MG63 (cell line): ENCODE measurements at regions not wholly inside any gene's neighbourhood (a gene's known extent, or its start where the extent isn't known, plus 50 kb on each side); places are given as distances from the start of the nearest gene placed in this dataset.
"Not testable (repeated sequence)": the region's sequence is repeated elsewhere in the genome, so short reads cannot be mapped to it uniquely, and the experiment has no call there.

Experiments used
- DNase-seq: peaks from one replicate; pipeline ENCODE4 v3.0.0-alpha.2; 2020
- H3K27me3 ChIP-seq: fragments of 250-450 bp; sonication (Bioruptor Pico); 2 replicates; pipeline ENCODE4 v1.5.1; 2020; ENCODE audit warnings: mild to moderate bottlenecking, moderate library complexity
- H3K36me3 ChIP-seq: fragments of 250-450 bp; sonication (Bioruptor Pico); 2 replicates; pipeline ENCODE4 v1.5.1; 2020; ENCODE audit warnings: mild to moderate bottlenecking, moderate library complexity
- H3K4me3 ChIP-seq: fragments of 250-450 bp; sonication (Bioruptor Pico); 2 replicates; pipeline ENCODE4 v1.5.1; 2020; ENCODE audit warnings: mild to moderate bottlenecking, moderate library complexity
- H3K9me3 ChIP-seq: fragments of 250-450 bp; sonication (Bioruptor Pico); 2 replicates; pipeline ENCODE4 v1.5.1; 2020; ENCODE audit warnings: mild to moderate bottlenecking, moderate library complexity

DNA sequence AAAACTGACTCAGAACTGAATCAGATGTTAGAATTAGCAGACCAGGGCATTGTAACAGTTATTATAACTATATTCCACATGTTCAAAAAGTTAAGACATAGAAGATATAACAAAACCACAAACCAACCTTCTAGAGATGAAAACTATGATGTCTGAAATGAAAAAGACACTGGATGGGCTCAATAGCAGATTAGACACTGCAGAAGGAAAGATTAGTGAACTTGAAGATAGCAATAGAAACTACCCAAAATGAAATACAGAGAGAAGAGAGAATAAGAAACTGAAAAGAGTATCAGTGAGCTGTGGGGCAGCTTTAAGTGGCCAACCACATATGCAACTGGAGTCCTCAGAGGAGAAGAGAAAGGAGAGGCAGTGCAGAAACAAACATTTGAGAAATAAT is 132.0 kb upstream of the ATP2B2 start:
- Histone ChIP-seq H3K9me3 (peaks cover 3% of the 10 kb centered on the region; the same call in 1 of the 2 replicates), H3K4me3 (no peak overlapping the region), H3K27me3 (no peaks in the 10 kb centered on the region), H3K36me3 (no peaks in the 10 kb centered on the region)
- no peak for DNase-seq

DNA sequence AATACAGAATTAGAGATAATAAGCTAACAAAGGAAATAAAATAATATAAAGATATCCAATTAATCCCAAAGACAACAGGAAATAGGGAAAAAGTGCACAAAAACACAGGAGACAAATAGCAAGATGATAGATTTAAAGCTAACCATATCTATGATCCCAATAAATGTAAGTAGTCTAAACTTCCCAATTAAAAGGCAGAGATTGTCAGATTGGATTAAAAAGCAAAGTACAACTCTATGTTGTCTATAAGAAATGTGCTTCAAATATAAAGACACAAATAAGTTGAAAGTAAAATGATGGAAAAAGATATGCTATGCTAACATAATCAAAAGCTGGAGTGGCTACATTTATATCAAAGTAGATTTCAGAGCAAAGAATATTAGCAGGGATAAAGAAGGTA is 133.1 kb upstream of the ATP2B2 start:
- no peak for DNase-seq
- Histone ChIP-seq H3K36me3 (no peaks in the 10 kb centered on the region), H3K9me3 (peaks cover 3% of the 10 kb centered on the region; the same call in 1 of the 2 replicates), H3K27me3 (no peaks in the 10 kb centered on the region), H3K4me3 (no peak overlapping the region)

DNA sequence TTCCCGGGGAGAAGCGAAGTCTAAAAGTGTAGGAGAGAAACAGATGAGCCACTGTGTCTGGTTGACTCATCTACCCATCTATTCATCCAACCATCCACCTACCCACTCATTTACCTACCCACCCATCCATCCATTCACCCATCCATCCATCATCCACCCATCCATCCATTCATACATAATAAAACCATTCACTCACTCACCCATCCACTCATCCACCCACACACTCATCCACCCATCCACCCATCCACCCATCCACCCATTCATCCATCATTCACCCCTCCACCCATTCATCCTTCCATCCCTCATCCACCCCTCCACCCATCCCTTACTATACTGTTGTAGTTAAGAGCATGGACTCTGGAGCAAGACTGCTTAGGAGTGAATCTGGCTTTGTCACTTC is 136.4 kb upstream of the ATP2B2 start:
- no peak overlapping the region for H3K4me3 ChIP-seq
- no peaks in the 10 kb centered on the region for H3K36me3 ChIP-seq
- peaks cover 3% of the 10 kb centered on the region; the same call in 1 of the 2 replicates for H3K9me3 ChIP-seq
- no peaks in the 10 kb centered on the region for H3K27me3 ChIP-seq
- no peak for DNase-seq

DNA sequence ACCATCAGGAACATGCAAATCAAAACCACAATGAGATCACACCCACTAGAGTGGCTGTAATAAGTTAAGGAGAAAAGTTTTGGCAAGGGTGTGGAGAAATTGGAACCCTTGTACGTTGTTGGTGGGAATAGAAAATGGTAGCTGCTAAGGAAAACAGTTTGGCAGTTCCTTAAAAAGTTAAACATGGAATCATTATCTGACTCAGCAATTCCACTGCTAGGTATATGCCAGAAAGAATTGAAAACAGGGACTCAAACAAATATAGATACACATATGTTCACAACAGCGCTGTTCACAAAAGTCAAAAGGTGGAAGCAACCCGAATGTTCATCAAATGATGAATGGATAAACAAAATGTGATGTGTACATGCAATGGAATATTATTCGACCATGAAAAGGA is 138.8 kb upstream of the ATP2B2 start:
- H3K4me3 ChIP-seq = no peak overlapping the region
- H3K9me3 ChIP-seq = no peaks in the 10 kb centered on the region
- no peaks in the 10 kb centered on the region for H3K36me3 ChIP-seq
- H3K27me3 ChIP-seq = no peaks in the 10 kb centered on the region
- no peak for DNase-seq

DNA sequence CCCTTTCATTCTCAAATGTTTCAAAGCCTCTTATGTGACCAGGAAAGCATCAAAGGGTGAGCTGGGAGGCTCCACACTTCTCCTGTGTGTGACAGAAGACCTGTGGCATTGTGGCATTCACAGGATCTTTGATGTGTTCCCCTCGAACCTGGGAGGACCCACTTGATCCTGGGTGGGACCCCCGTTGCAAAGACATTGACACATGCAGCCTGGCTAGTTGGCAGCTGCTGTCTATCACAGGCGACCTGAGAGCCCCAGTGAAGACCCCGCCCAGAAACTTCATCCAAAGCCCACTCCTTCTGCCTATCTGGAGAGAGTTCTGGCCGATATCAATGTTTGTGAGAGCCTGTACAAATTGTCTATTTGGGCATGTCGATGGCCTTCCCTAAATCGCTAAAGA is 140.4 kb upstream of the ATP2B2 start:
- Histone ChIP-seq H3K27me3 (no peaks in the 10 kb centered on the region), H3K4me3 (no peak overlapping the region), H3K36me3 (no peaks in the 10 kb centered on the region), H3K9me3 (no peaks in the 10 kb centered on the region)
- no peak for DNase-seq

DNA sequence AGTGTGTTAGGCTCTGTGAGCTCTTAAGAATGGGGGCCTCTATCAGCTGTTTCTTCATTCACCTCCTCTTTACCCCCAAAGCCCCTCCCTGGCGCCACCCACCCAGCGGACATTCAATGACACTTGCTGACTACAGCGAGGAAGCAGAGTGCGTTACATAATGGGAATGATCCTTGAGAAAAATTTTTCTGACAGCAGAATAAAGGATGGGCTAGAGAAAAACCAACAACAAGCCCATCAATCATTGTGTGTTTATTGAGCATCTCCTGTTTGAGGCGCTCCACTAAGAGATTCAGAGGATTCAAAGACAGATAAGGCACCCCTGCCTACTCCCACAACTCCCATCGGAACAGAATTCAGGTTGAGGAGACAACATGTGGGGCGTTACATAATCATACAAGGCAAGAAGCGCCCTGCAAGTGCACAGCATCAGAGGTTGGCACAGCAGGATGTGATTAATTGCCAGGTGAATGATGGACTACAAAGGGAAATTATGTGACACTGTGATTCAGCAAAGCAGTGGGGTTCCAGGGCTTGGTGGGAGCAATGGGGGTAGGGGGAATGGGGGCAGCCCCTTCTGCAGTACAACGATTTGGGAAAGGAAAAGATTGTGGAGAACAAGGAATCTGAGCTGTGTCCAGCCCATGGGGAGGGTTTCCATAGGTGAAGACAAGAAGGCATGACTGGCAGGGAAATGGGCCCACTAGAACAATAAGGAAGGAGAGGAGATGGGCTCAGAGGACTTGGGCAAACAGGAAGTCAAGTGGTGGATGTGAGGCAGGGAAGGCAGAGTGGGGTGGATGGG is 141.3 kb upstream of the ATP2B2 start:
- Histone ChIP-seq H3K9me3 (no peaks in the 10 kb centered on the region), H3K36me3 (no peaks in the 10 kb centered on the region), H3K27me3 (no peaks in the 10 kb centered on the region), H3K4me3 (no peak overlapping the region)
- no peak for DNase-seq

DNA sequence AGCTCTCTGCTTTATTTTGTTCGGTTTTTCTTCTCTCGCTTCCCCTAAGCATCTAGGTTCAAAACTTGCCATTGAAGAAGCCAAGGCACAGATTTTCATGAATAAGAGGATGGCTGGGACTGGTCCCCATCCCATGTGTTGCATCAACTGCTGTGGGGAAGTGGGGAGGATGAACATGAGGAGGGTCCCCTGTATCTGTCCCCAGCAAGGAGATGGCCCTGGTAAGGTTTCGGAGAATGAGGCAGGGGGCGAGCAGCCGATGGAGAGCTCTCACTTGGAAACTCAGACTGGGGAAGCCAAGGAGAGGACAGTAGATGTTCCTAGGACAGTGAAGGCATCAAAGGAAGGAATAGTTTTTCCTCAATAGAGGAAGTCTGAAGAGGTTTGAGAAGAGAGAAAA is 142.0 kb upstream of the ATP2B2 start:
- Histone ChIP-seq H3K36me3 (no peaks in the 10 kb centered on the region), H3K4me3 (no peak overlapping the region), H3K27me3 (no peaks in the 10 kb centered on the region), H3K9me3 (no peaks in the 10 kb centered on the region)
- DNase-seq = no peak

DNA sequence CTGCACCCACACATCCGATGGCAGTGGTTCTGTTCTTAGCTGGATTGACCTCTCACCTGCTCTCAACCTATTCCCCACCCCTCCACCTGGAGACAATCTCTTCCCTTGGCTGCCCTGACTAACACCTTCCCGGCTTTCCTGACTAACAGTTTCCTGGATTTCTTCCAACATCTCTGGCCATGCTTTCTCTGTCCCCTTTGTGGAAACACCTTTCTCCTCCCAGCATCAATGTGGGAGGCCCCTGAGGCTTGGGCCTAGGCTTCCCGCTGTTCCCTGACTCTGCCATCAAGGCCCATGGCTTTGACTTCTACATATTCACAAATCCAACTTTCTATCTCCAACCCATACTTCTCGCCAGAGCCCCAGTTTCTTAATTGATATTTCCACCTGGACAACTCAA is 142.8 kb upstream of the ATP2B2 start:
- Histone ChIP-seq H3K27me3 (no peaks in the 10 kb centered on the region), H3K36me3 (no peaks in the 10 kb centered on the region), H3K9me3 (no peaks in the 10 kb centered on the region), H3K4me3 (no peak overlapping the region)
- no peak for DNase-seq

DNA sequence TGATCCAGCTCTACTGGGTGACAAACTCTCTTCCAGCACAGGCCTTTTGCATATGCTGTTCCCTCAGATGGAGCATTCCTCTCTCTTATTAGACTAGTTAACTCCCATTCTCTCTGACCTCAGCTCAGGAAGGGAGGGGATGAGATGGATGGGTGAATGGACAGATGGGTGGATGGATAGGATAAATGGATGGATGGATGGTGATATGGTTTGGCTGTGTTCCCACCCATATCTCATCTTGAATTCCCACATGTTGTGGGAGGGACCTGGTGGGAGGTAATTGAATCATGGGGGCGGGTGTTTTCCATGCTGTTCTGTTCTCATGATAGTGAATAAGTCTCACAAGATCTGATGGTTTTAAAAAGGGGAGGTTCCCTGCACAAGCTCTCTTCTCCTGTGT is 144.1 kb upstream of the ATP2B2 start:
- H3K27me3 ChIP-seq, DNase-seq, H3K4me3 ChIP-seq, H3K36me3 ChIP-seq, H3K9me3 ChIP-seq: not testable (repeated sequence)

DNA sequence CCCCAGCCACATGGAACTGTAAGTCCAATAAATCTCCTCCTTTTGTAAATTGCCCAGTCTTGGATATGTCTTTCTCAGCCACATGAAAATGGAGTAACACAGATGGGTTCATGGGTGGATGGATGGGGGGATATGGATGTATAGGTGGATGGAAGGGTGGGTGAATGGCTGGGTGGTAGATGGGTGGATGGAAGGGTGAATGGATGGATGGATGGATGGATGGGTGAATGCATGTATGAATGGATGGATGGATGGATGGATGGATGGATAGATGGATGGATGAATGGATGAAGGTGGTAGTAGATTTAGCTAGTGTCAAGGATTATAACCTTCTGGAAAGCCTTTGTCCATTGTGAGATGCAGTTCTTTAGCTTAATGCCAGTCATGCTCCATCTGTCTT is 146.1 kb upstream of the ATP2B2 start:
- Histone ChIP-seq H3K27me3 (no peaks in the 10 kb centered on the region), H3K9me3 (no peaks in the 10 kb centered on the region), H3K36me3 (no peaks in the 10 kb centered on the region), H3K4me3 (no peak overlapping the region)
- no peak for DNase-seq

DNA sequence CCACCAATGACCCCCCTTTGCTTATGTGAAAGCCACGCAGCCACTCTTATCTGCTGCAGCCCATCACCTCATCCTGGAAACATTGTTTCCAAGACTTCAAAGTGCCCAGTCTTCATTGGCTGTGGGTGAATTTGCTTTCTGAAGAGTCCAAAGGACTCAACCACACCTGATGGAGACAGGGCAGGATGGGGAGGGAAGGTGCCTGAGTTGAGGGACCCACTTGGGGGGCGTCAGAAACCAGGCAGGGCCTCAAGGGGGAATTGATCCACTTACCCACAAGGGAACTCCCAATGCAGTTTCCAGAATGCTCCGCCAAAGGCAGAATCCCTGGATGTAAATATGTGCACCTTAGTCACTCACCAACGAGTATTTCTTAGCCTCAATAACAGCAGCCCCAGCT is 147.9 kb upstream of the ATP2B2 start:
- Histone ChIP-seq H3K4me3 (no peak overlapping the region), H3K27me3 (no peaks in the 10 kb centered on the region), H3K36me3 (no peaks in the 10 kb centered on the region), H3K9me3 (no peaks in the 10 kb centered on the region)
- no peak for DNase-seq

DNA sequence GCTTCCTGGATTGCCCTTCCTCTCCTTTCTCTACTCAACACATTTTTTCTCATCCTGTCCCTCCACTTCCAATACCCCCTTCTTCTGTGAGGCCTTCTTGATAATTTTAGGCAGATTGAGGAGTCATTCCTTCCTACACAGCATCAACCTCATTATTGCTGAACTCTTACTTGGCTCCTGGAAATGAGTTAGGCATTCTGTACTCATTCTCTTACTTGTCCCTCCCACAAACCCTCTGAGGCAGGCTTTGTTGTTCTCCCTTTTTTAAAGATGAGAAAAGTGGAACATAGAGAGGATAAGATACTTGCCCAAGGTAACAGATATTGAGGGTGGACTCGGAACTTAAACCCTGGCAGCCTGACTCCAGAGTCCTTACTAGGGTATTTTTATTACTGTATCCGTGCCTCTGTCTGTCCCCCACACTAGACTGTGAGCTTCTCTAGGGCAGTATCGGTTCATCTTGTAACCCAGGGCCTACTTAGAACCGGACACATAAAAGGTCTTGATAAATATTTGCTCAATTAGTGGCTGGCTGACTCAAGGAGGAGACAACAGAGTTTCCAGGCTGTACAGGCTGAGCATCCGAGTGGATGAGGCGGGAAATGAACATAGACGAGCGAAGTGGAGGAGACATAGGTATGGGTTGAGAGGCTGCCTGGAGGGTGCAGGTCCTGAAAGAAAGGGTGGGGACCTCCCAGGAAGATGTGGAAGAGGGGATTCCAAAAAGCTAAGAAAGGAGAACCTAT is 148.7 kb upstream of the ATP2B2 start:
- no peaks in the 10 kb centered on the region for H3K36me3 ChIP-seq
- DNase-seq = no peak
- H3K27me3 ChIP-seq = no peaks in the 10 kb centered on the region
- H3K4me3 ChIP-seq = no peak overlapping the region
- no peaks in the 10 kb centered on the region for H3K9me3 ChIP-seq

DNA sequence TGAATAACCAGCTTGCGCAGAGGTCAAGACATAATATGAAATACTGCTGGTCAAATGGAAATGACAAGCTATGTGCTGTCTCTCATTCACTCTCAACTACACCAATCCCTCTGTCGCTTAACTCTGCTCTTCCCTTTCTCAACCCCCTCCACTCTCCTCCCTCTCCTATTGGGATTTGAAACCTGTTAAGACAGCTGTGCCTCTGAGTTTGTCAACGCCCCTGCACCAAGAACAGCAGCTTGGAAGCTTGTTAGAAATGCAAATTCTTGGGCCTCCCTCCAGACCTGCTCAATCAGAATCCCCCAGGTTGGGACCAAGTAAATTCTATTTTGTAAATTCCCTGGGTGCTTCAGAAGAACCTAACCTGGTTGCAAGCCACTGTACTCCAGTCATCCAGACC is 149.7 kb upstream of the ATP2B2 start:
- H3K27me3 ChIP-seq = no peaks in the 10 kb centered on the region
- DNase-seq = no peak
- H3K36me3 ChIP-seq = no peaks in the 10 kb centered on the region
- H3K9me3 ChIP-seq = no peaks in the 10 kb centered on the region
- no peak overlapping the region for H3K4me3 ChIP-seq

DNA sequence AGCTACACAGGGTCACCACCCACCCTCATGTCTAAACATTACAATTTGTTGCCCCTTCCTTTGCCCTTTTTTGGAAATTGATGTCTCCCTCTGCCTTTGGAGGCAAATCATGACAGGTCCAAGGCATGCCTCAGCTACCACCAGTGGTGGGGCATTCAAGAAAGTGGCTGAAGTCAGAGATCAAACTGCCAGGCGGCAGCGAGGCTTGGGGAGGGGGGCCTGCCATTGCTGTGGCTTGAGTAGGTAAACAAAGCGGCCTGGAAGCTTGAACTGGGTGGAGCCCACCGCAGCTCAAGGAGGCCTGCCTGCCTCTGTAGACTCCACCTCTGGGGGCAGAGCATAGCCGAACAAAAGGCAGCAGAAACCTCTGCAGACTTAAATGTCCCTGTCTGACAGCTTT is 152.0 kb upstream of the ATP2B2 start:
- DNase-seq, H3K4me3 ChIP-seq, H3K27me3 ChIP-seq: not testable (repeated sequence)

DNA sequence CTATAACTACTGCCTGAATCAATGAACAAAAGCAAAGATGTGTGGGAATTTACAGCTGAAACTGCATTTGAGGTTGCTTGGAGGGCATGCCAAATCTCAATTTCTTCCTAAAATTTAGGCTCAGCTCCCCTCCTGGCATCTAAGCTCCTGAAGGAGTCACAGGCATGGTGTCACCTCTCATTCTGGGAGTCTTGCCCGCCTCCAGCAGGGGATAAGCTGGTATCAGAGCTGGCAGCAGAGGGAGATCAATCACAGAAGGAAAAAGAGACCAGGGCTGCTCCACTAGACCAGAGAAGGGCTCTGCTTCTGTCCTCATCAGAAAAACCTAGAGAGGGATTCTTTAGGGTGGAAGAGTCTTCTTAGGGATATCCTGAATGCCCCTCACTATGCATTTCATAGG is 150.4 kb upstream of the SLC6A11 start:
- DNase-seq = no peak
- Histone ChIP-seq H3K4me3 (no peak overlapping the region), H3K27me3 (no peaks in the 10 kb centered on the region), H3K9me3 (no peaks in the 10 kb centered on the region), H3K36me3 (no peaks in the 10 kb centered on the region)

More for the DNA sequence above, 152.0 kb upstream of the ATP2B2 start:
- not testable (repeated sequence) for H3K9me3 ChIP-seq, H3K36me3 ChIP-seq

DNA sequence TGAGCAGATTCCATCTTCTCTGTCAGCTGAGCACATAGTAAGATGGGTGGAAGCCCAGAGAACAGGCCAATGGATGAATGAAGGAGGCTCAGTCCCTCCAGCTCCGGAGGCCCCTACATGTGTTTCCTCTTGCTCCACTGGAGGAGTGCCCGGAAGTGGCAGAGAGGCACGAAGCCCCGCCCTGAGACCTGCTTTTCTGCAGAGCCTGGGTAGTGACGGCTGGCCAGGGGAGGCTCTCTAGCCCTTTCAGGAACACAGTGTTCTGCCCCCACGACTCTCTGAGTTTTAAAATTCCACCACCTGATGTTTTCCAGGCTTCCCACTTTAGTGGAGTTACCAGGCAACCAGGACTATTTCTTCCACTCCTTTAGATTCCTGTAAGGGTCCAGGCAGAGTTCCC is 149.4 kb upstream of the SLC6A11 start:
- no peak for DNase-seq
- H3K9me3 ChIP-seq = no peaks in the 10 kb centered on the region
- no peaks in the 10 kb centered on the region for H3K27me3 ChIP-seq
- H3K4me3 ChIP-seq = no peak overlapping the region
- H3K36me3 ChIP-seq = no peaks in the 10 kb centered on the region

DNA sequence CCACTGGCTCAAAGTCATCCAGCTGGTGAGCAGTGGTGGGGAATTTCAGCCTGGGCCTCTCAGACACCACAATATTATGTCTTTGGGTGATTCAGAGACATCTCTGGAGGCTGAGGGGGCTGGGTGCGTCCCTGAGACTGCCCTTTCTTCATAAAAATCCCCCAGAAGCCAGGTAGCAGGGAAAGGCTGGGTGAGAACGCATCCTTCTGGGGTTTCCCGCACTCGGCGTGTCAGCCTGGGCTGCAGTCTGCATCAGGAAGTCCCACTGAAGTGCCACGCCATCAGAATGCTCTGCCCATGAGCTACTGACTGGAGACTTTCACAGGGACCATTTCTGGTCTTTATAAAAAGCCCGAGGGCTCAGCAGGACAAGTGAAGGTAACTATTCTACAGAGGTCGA is 148.8 kb upstream of the SLC6A11 start:
- no peaks in the 10 kb centered on the region for H3K9me3 ChIP-seq
- H3K4me3 ChIP-seq = no peak overlapping the region
- DNase-seq = no peak
- H3K27me3 ChIP-seq = no peaks in the 10 kb centered on the region
- no peaks in the 10 kb centered on the region for H3K36me3 ChIP-seq

DNA sequence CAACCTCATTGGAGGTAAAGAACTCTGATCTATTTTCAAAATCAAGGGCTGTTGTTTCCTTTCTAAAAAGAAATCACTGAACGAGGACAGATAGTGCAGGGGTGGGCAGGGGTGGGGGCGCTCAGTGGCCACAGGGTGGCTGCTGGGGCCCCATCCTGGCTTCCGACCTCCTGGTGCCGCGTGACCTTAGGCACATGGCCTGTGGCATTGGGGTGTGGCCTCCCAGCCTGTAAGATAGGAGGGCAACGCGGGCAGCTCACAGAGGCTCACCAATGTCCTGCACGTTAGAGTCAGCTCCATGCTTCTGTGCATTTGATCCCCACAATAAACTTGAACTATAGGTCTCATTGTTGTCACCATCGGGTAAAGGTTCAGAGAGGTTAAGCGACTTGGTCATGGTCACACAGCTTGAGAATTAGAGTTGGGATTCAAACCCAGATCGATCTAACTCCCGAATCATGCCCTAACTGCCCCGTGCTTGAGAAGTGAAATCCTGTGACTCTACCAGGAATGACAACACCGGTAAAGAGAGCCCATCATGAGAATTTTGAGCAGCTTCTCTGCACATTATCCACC is 148.0 kb upstream of the SLC6A11 start:
- no peaks in the 10 kb centered on the region for H3K36me3 ChIP-seq
- no peak for DNase-seq
- no peak overlapping the region for H3K4me3 ChIP-seq
- no peaks in the 10 kb centered on the region for H3K9me3 ChIP-seq
- no peaks in the 10 kb centered on the region for H3K27me3 ChIP-seq
